ENCODE measurements at regions not wholly inside any gene's neighbourhood (a gene's known extent, or its start where the extent isn't known, plus 50 kb on each side); places are given as distances from the start of the nearest gene placed in this dataset. TPM values are rescaled to one million over a fixed set of nuclear protein-coding genes. Genes with fewer than 3 reads are reported as not detected.

DNA sequence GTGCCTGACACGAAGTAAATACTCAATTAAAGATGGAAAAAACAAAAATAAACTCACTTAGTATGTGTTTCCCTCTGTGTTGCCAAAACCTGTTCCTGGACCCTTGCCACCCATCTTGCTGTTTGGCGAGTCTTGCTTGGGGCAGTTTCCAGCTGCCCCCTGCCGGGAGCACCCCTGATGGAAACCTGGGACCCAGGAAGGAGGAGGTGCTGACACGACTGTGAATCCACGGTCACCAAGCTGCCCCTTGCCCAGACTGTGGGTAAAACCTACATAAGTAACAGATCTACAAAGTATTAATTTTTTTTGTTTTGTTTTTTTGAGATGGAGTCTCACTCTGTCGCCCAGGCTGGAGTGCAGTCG lies 50.1 kb upstream of the SIAH1 start:
- no peaks in the 10 kb centered on the region for H3K27me3 ChIP-seq (ENCODE audit: control insufficient read depth in 4 of 4, insufficient read depth in 4 of 4, low read length in 3 of 4)
- H3K9ac ChIP-seq (ENCODE audit: low read depth in 1 of 2, low read length in 2 of 2): no peak overlapping the region
- peaks cover 0 to 4% (median 0%) of the 10 kb centered on the region in 4 donors for H3K4me1 ChIP-seq (ENCODE audit: control insufficient read depth in 4 of 4, insufficient read depth in 4 of 4, low read length in 3 of 4)
- TF ChIP-seq, protein P1, sequence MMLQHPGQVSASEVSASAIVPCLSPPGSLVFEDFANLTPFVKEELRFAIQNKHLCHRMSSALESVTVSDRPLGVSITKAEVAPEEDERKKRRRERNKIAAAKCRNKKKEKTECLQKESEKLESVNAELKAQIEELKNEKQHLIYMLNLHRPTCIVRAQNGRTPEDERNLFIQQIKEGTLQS (IDR thresholded peaks at IDR 0.05): no peak
- TF ChIP-seq, protein P2, sequence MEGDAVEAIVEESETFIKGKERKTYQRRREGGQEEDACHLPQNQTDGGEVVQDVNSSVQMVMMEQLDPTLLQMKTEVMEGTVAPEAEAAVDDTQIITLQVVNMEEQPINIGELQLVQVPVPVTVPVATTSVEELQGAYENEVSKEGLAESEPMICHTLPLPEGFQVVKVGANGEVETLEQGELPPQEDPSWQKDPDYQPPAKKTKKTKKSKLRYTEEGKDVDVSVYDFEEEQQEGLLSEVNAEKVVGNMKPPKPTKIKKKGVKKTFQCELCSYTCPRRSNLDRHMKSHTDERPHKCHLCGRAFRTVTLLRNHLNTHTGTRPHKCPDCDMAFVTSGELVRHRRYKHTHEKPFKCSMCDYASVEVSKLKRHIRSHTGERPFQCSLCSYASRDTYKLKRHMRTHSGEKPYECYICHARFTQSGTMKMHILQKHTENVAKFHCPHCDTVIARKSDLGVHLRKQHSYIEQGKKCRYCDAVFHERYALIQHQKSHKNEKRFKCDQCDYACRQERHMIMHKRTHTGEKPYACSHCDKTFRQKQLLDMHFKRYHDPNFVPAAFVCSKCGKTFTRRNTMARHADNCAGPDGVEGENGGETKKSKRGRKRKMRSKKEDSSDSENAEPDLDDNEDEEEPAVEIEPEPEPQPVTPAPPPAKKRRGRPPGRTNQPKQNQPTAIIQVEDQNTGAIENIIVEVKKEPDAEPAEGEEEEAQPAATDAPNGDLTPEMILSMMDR (IDR thresholded peaks at IDR 0.05; ENCODE audit: low read depth, low read length, missing input control): no peak
- TF ChIP-seq HNF4G (IDR thresholded peaks at IDR 0.05) (no peak), TAF1 (conservative IDR thresholded peaks at IDR 0.05) (no peak), SP1 (IDR thresholded peaks at IDR 0.05) (no peak), RXRA (IDR thresholded peaks at IDR 0.05) (no peak), HNF4A (conservative IDR thresholded peaks at IDR 0.05) (no peak), RAD21 (IDR thresholded peaks at IDR 0.05) (no peak), JUND (IDR thresholded peaks at IDR 0.05) (no peak), EGR1 (IDR thresholded peaks at IDR 0.05; ENCODE audit: low read depth in 2 of 2) (no peak)
- TF ChIP-seq, protein P3, sequence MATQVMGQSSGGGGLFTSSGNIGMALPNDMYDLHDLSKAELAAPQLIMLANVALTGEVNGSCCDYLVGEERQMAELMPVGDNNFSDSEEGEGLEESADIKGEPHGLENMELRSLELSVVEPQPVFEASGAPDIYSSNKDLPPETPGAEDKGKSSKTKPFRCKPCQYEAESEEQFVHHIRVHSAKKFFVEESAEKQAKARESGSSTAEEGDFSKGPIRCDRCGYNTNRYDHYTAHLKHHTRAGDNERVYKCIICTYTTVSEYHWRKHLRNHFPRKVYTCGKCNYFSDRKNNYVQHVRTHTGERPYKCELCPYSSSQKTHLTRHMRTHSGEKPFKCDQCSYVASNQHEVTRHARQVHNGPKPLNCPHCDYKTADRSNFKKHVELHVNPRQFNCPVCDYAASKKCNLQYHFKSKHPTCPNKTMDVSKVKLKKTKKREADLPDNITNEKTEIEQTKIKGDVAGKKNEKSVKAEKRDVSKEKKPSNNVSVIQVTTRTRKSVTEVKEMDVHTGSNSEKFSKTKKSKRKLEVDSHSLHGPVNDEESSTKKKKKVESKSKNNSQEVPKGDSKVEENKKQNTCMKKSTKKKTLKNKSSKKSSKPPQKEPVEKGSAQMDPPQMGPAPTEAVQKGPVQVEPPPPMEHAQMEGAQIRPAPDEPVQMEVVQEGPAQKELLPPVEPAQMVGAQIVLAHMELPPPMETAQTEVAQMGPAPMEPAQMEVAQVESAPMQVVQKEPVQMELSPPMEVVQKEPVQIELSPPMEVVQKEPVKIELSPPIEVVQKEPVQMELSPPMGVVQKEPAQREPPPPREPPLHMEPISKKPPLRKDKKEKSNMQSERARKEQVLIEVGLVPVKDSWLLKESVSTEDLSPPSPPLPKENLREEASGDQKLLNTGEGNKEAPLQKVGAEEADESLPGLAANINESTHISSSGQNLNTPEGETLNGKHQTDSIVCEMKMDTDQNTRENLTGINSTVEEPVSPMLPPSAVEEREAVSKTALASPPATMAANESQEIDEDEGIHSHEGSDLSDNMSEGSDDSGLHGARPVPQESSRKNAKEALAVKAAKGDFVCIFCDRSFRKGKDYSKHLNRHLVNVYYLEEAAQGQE (IDR thresholded peaks at IDR 0.05): no peak
- H3K9me3 ChIP-seq (ENCODE audit: control insufficient read depth in 4 of 4, low read length in 3 of 4): no peaks in the 10 kb centered on the region
- 88% methylated on average over 7 of the region's 7 CpGs for WGBS
- H3K27ac ChIP-seq (ENCODE audit: low read depth in 1 of 2, low read length in 2 of 2): no peak overlapping the region
- no peak for DNase-seq (ENCODE audit: low spot score)
- no peak overlapping the region for H3K4me3 ChIP-seq (ENCODE audit: low read depth in 1 of 3, low read length in 3 of 3)
- H3K36me3 ChIP-seq (ENCODE audit: control insufficient read depth in 4 of 4, insufficient read depth in 3 of 4, low read depth in 1 of 4, low read length in 3 of 4): no peaks in the 10 kb centered on the region

Small RNAs in the stretch of these regions (small RNA-seq; reads per million reads assigned to genes)
- not detected for gene AC026470.1
